Neural crest cell (in vitro differentiated cells): ENCODE measurements at regions not wholly inside any gene's neighbourhood (a gene's known extent, or its start where the extent isn't known, plus 50 kb on each side); places are given as distances from the start of the nearest gene placed in this dataset.

Experiments
- DNase-seq: peaks from one replicate; pipeline ENCODE4 v3.0.0; 2021; ENCODE audit warnings: low read depth, mixed read lengths, low spot score
- H3K27ac Mint-ChIP-seq: one replicate; pipeline ENCODE4 v1.8.0; 2021; ENCODE audit warnings: mild to moderate bottlenecking, mixed read lengths; ENCODE audit not compliant: unreplicated experiment
- H3K27me3 Mint-ChIP-seq: 2 replicates; pipeline ENCODE4 v1.8.0; 2021; ENCODE audit warnings: low read depth, mild to moderate bottlenecking, mixed read lengths
- H3K36me3 Mint-ChIP-seq: 2 replicates; pipeline ENCODE4 v1.8.0; 2021; ENCODE audit warnings: low read depth, mild to moderate bottlenecking, mixed read lengths
- H3K4me1 Mint-ChIP-seq: 2 replicates; pipeline ENCODE4 v1.8.0; 2021; ENCODE audit warnings: mixed read lengths
- H3K4me3 Mint-ChIP-seq: one replicate; pipeline ENCODE4 v1.8.0; 2021; ENCODE audit warnings: mild to moderate bottlenecking, mixed read lengths
- H3K9me3 Mint-ChIP-seq: 2 replicates; pipeline ENCODE4 v1.8.0; 2021; ENCODE audit warnings: mixed read lengths
- CTCF ChIP-seq: fragments of 200-600 bp; sonication (generic); conservative IDR thresholded peaks from 2 replicates; pipeline ENCODE4 v1.5.0; 2021; ENCODE audit warnings: antibody characterized with exemption, mild to moderate bottlenecking

- Mint-ChIP-seq H3K4me1 (peaks cover 20% of the 10 kb centered on the region), H3K27me3 (no peaks in the 10 kb centered on the region), H3K9me3 (no peaks in the 10 kb centered on the region), H3K27ac (no peak overlapping the region), H3K36me3 (peaks cover 28% of the 10 kb centered on the region), H3K4me3 (no peak overlapping the region)
- no peak for DNase-seq
- TF ChIP-seq CTCF = no peak
These were observed 50.3 kb upstream of the DPH5 start for GRCh38 chr1:101075926-101076325.
